IPS-NIHi11 (cell line): ENCODE measurements at regions not wholly inside any gene's neighbourhood (a gene's known extent, or its start where the extent isn't known, plus 50 kb on each side); places are given as distances from the start of the nearest gene placed in this dataset.
"Not testable (repeated sequence)": the region's sequence is repeated elsewhere in the genome, so short reads cannot be mapped to it uniquely, and the experiment has no call there.

Experiments
- DNase-seq: peaks from one replicate; pipeline ENCODE4 v3.0.0; 2012; ENCODE audit warnings: mixed read lengths, low spot score

- DNase-seq, result not testable (repeated sequence)
Observed at GRCh38 chr7:69248382-69248828, 349.9 kb upstream of the AUTS2 start.

- no peak for DNase-seq
Observed at GRCh38 chr7:69250958-69251357, 347.3 kb upstream of the AUTS2 start.

GRCh38 chr7:69254643-69255042 is 343.6 kb upstream of the AUTS2 start:
- no peak for DNase-seq

GRCh38 chr7:69256634-69257081 is 341.6 kb upstream of the AUTS2 start:
- DNase-seq, result no peak

GRCh38 chr7:69257592-69257991 is 340.7 kb upstream of the AUTS2 start:
- no peak for DNase-seq

- no peak for DNase-seq
Observed at GRCh38 chr7:69259445-69259844, 338.8 kb upstream of the AUTS2 start.

- no peak for DNase-seq
Observed at GRCh38 chr7:69260023-69260422, 338.3 kb upstream of the AUTS2 start.

GRCh38 chr7:69263550-69263949 is 334.7 kb upstream of the AUTS2 start:
- no peak for DNase-seq

GRCh38 chr7:69269806-69270205 is 328.5 kb upstream of the AUTS2 start:
- no peak for DNase-seq

- DNase-seq, result no peak
Observed at GRCh38 chr7:69272101-69272500, 326.2 kb upstream of the AUTS2 start.

- no peak for DNase-seq
Observed at GRCh38 chr7:69276011-69276729, 322.1 kb upstream of the AUTS2 start.

- no peak for DNase-seq
Observed at GRCh38 chr7:69277366-69277765, 320.9 kb upstream of the AUTS2 start.

- no peak for DNase-seq
Observed at GRCh38 chr7:69282946-69283345, 315.3 kb upstream of the AUTS2 start.

GRCh38 chr7:69283421-69283820 is 314.9 kb upstream of the AUTS2 start:
- no peak for DNase-seq

- no peak for DNase-seq
Observed at GRCh38 chr7:69285854-69286253, 312.4 kb upstream of the AUTS2 start.

- no peak for DNase-seq
Observed at GRCh38 chr7:69295977-69296376, 302.3 kb upstream of the AUTS2 start.

GRCh38 chr7:69301253-69301652 is 297.0 kb upstream of the AUTS2 start:
- no peak for DNase-seq

- no peak for DNase-seq
Observed at GRCh38 chr7:69309601-69310000, 288.7 kb upstream of the AUTS2 start.

- no peak for DNase-seq
Observed at GRCh38 chr7:69311489-69311888, 286.8 kb upstream of the AUTS2 start.

GRCh38 chr7:69313852-69314251 is 284.4 kb upstream of the AUTS2 start:
- not testable (repeated sequence) for DNase-seq

GRCh38 chr7:69318794-69319193 is 279.5 kb upstream of the AUTS2 start:
- DNase-seq, result no peak

- DNase-seq, result no peak
Observed at GRCh38 chr7:69328516-69328915, 269.8 kb upstream of the AUTS2 start.

- DNase-seq, result no peak
Observed at GRCh38 chr7:69334701-69335100, 263.6 kb upstream of the AUTS2 start.

GRCh38 chr7:69335331-69335730 is 262.9 kb upstream of the AUTS2 start:
- DNase-seq, result no peak
